K562 (cell line): ENCODE measurements at regions not wholly inside any gene's neighbourhood (a gene's known extent, or its start where the extent isn't known, plus 50 kb on each side); places are given as distances from the start of the nearest gene placed in this dataset.

Source experiments
- EZH2 ChIP-seq: IDR thresholded peaks from 2 replicates; pipeline ENCODE4 v1.6.1; 2012; ENCODE audit warnings: low read depth, mild to moderate bottlenecking, inconsistent platforms, low read length, borderline replicate concordance
- NRF1 ChIP-seq, 2 experiments: fragments of 450-650 bp; IDR thresholded peaks in 1 of 2; conservative IDR thresholded peaks in 1 of 2; 2 replicates each; pipeline ENCODE4 v1.6.1; 2014; ENCODE audit warnings: mild to moderate bottlenecking in 2 of 2
- TF ChIP-seq, protein P1 (sequence below): fragments of 450-650 bp; IDR thresholded peaks from 2 replicates; pipeline ENCODE4 v1.6.1; 2016; ENCODE audit warnings: mild to moderate bottlenecking, moderate library complexity
- TF ChIP-seq, protein P2 (sequence below): fragments of 200-800 bp; sonication (Bioruptor generic); IDR thresholded peaks from 2 replicates; pipeline ENCODE4 v1.6.1; 2017; ENCODE audit warnings: missing genetic modification characterization, missing compliant biosample characterization
- TF ChIP-seq, protein P3 (sequence below): sonication (generic); formaldehyde crosslinking; IDR thresholded peaks from 2 replicates; pipeline ENCODE4 v1.8.0; 2023; ENCODE audit warnings: missing genetic modification reagents, mild to moderate bottlenecking, borderline replicate concordance
- TF ChIP-seq, protein P4 (sequence below), 2 experiments: fragments of 250-450 bp in 1 of 2; fragments of 450-650 bp in 1 of 2; sonication (Bioruptor Pico) in 1 of 2; IDR thresholded peaks; 2 replicates each; pipeline versions ENCODE4 v1.6.1 to v1.8.0; 2016 to 2021; ENCODE audit warnings: mild to moderate bottlenecking in 2 of 2, moderate library complexity in 2 of 2, missing compliant biosample characterization in 1 of 2, missing genetic modification characterization in 1 of 2

DNA sequence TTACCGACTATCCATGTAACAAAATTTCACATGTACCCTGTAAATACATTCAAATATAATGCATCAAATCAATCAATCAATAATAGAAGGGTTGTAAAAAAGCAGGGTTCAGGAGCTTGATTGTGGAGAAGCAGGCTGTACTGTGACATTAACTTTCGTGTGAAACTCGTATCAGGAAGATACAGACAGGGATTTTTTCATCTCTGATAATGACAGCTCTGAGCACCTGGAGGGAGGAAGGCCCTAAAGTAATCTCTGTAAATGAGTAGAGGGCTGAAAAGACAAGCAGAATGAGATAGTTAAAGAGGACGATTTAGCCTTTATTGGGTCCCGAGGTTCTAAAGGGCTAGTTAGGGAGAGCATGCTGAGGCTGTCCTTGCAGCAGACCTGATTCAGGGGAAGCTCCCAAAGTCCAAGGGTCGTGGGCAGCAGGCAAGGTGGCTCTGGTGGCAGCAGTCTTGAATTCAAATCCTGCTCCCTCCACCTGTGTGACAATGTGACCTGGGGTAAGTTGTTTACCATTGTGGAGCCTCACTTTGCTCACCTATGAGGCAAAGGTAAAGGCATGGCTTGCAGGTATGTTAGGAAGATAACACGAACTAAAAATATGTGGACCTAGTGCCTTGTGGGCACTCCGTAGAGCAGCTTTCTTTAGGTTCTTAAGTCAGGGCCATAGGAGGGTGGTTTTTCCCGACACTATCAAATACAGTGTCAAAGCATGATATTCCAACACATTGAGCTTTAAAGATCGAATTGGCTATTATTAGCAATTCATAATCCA, 219.4 kb upstream of the MYLIP start (continued):
- TF ChIP-seq, protein P1, sequence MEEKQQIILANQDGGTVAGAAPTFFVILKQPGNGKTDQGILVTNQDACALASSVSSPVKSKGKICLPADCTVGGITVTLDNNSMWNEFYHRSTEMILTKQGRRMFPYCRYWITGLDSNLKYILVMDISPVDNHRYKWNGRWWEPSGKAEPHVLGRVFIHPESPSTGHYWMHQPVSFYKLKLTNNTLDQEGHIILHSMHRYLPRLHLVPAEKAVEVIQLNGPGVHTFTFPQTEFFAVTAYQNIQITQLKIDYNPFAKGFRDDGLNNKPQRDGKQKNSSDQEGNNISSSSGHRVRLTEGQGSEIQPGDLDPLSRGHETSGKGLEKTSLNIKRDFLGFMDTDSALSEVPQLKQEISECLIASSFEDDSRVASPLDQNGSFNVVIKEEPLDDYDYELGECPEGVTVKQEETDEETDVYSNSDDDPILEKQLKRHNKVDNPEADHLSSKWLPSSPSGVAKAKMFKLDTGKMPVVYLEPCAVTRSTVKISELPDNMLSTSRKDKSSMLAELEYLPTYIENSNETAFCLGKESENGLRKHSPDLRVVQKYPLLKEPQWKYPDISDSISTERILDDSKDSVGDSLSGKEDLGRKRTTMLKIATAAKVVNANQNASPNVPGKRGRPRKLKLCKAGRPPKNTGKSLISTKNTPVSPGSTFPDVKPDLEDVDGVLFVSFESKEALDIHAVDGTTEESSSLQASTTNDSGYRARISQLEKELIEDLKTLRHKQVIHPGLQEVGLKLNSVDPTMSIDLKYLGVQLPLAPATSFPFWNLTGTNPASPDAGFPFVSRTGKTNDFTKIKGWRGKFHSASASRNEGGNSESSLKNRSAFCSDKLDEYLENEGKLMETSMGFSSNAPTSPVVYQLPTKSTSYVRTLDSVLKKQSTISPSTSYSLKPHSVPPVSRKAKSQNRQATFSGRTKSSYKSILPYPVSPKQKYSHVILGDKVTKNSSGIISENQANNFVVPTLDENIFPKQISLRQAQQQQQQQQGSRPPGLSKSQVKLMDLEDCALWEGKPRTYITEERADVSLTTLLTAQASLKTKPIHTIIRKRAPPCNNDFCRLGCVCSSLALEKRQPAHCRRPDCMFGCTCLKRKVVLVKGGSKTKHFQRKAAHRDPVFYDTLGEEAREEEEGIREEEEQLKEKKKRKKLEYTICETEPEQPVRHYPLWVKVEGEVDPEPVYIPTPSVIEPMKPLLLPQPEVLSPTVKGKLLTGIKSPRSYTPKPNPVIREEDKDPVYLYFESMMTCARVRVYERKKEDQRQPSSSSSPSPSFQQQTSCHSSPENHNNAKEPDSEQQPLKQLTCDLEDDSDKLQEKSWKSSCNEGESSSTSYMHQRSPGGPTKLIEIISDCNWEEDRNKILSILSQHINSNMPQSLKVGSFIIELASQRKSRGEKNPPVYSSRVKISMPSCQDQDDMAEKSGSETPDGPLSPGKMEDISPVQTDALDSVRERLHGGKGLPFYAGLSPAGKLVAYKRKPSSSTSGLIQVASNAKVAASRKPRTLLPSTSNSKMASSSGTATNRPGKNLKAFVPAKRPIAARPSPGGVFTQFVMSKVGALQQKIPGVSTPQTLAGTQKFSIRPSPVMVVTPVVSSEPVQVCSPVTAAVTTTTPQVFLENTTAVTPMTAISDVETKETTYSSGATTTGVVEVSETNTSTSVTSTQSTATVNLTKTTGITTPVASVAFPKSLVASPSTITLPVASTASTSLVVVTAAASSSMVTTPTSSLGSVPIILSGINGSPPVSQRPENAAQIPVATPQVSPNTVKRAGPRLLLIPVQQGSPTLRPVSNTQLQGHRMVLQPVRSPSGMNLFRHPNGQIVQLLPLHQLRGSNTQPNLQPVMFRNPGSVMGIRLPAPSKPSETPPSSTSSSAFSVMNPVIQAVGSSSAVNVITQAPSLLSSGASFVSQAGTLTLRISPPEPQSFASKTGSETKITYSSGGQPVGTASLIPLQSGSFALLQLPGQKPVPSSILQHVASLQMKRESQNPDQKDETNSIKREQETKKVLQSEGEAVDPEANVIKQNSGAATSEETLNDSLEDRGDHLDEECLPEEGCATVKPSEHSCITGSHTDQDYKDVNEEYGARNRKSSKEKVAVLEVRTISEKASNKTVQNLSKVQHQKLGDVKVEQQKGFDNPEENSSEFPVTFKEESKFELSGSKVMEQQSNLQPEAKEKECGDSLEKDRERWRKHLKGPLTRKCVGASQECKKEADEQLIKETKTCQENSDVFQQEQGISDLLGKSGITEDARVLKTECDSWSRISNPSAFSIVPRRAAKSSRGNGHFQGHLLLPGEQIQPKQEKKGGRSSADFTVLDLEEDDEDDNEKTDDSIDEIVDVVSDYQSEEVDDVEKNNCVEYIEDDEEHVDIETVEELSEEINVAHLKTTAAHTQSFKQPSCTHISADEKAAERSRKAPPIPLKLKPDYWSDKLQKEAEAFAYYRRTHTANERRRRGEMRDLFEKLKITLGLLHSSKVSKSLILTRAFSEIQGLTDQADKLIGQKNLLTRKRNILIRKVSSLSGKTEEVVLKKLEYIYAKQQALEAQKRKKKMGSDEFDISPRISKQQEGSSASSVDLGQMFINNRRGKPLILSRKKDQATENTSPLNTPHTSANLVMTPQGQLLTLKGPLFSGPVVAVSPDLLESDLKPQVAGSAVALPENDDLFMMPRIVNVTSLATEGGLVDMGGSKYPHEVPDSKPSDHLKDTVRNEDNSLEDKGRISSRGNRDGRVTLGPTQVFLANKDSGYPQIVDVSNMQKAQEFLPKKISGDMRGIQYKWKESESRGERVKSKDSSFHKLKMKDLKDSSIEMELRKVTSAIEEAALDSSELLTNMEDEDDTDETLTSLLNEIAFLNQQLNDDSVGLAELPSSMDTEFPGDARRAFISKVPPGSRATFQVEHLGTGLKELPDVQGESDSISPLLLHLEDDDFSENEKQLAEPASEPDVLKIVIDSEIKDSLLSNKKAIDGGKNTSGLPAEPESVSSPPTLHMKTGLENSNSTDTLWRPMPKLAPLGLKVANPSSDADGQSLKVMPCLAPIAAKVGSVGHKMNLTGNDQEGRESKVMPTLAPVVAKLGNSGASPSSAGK = no peak
- TF ChIP-seq NRF1 (conservative IDR thresholded peaks at IDR 0.05 in 1 of 2, IDR thresholded peaks at IDR 0.05 in 1 of 2) (no peak), EZH2 (no peak)
- TF ChIP-seq, protein P2, sequence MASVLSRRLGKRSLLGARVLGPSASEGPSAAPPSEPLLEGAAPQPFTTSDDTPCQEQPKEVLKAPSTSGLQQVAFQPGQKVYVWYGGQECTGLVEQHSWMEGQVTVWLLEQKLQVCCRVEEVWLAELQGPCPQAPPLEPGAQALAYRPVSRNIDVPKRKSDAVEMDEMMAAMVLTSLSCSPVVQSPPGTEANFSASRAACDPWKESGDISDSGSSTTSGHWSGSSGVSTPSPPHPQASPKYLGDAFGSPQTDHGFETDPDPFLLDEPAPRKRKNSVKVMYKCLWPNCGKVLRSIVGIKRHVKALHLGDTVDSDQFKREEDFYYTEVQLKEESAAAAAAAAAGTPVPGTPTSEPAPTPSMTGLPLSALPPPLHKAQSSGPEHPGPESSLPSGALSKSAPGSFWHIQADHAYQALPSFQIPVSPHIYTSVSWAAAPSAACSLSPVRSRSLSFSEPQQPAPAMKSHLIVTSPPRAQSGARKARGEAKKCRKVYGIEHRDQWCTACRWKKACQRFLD (CRISPR knock-in tag) = no peak
- TF ChIP-seq, protein P3, sequence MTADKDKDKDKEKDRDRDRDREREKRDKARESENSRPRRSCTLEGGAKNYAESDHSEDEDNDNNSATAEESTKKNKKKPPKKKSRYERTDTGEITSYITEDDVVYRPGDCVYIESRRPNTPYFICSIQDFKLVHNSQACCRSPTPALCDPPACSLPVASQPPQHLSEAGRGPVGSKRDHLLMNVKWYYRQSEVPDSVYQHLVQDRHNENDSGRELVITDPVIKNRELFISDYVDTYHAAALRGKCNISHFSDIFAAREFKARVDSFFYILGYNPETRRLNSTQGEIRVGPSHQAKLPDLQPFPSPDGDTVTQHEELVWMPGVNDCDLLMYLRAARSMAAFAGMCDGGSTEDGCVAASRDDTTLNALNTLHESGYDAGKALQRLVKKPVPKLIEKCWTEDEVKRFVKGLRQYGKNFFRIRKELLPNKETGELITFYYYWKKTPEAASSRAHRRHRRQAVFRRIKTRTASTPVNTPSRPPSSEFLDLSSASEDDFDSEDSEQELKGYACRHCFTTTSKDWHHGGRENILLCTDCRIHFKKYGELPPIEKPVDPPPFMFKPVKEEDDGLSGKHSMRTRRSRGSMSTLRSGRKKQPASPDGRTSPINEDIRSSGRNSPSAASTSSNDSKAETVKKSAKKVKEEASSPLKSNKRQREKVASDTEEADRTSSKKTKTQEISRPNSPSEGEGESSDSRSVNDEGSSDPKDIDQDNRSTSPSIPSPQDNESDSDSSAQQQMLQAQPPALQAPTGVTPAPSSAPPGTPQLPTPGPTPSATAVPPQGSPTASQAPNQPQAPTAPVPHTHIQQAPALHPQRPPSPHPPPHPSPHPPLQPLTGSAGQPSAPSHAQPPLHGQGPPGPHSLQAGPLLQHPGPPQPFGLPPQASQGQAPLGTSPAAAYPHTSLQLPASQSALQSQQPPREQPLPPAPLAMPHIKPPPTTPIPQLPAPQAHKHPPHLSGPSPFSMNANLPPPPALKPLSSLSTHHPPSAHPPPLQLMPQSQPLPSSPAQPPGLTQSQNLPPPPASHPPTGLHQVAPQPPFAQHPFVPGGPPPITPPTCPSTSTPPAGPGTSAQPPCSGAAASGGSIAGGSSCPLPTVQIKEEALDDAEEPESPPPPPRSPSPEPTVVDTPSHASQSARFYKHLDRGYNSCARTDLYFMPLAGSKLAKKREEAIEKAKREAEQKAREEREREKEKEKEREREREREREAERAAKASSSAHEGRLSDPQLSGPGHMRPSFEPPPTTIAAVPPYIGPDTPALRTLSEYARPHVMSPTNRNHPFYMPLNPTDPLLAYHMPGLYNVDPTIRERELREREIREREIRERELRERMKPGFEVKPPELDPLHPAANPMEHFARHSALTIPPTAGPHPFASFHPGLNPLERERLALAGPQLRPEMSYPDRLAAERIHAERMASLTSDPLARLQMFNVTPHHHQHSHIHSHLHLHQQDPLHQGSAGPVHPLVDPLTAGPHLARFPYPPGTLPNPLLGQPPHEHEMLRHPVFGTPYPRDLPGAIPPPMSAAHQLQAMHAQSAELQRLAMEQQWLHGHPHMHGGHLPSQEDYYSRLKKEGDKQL (CRISPR knock-in tag) = no peak
- TF ChIP-seq, protein P4, sequence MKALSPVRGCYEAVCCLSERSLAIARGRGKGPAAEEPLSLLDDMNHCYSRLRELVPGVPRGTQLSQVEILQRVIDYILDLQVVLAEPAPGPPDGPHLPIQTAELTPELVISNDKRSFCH (CRISPR knock-in tag; IDR thresholded peaks at IDR 0.05) = no peak
- TF ChIP-seq, protein P4 (tag; IDR thresholded peaks at IDR 0.05) = peak; percentile 37; the same call in 1 of the 2 replicates
